HEK293 (cell line): ENCODE measurements at regions not wholly inside any gene's neighbourhood (a gene's known extent, or its start where the extent isn't known, plus 50 kb on each side); places are given as distances from the start of the nearest gene placed in this dataset.

Source experiments
- CTCF ChIA-PET: fragments of 350-600 bp; formaldehyde crosslinking; extraction: SDS; loops from one replicate; lab custom pipeline; 2021; ENCODE audit warnings: antibody characterized with exemption; lab: Yijun Ruan, JAX
- POLR2A ChIA-PET: fragments of 300-600 bp; formaldehyde crosslinking; extraction: SDS; loops from one replicate; lab custom pipeline; 2020; ENCODE audit warnings: antibody characterized with exemption, inconsistent platforms; lab: Yijun Ruan, JAX
- H3K27ac ChIP-seq: fragments of 200-500 bp; sonication (Bioruptor generic); 2 replicates; pipeline ENCODE4 v1.5.1; 2014; ENCODE audit warnings: low read depth, low read length, control low read depth, inconsistent platforms; ENCODE audit errors: extremely low read depth
- H3K36me3 ChIP-seq, 2 experiments: fragments of 200-500 bp in 1 of 2; sonication (Bioruptor generic) in 1 of 2; 1 replicate in 1 of 2; 2 replicates in 1 of 2; pipeline ENCODE4 v1.5.1; 2014 to 2017; ENCODE audit warnings: inconsistent platforms in 2 of 2, low read length in 2 of 2; ENCODE audit not compliant: control insufficient read depth in 2 of 2, insufficient read depth in 1 of 2
- H3K4me1 ChIP-seq: fragments of 200-500 bp; sonication (Bioruptor generic); 2 replicates; pipeline ENCODE4 v1.5.1; 2014; ENCODE audit warnings: mild to moderate bottlenecking, low read length, inconsistent platforms; ENCODE audit not compliant: control insufficient read depth, insufficient read depth
- H3K4me3 ChIP-seq: 2 replicates; pipeline ENCODE4 v1.5.1; 2011; ENCODE audit warnings: low read depth, mild to moderate bottlenecking, control low read depth, low read length, moderate library complexity
- H3K9me3 ChIP-seq: fragments of 200-500 bp; sonication (Bioruptor generic); 2 replicates; pipeline ENCODE4 v1.5.1; 2014; ENCODE audit warnings: low read depth, low read length, inconsistent platforms; ENCODE audit not compliant: control insufficient read depth, insufficient read depth
- GLI4 ChIP-seq: fragments of 450-650 bp; formaldehyde crosslinking; IDR thresholded peaks from 2 replicates; pipeline ENCODE4 v1.5.1; 2016; ENCODE audit warnings: missing biosample characterization, missing genetic modification characterization
- HOXD13 ChIP-seq: sonication (generic); formaldehyde crosslinking; IDR thresholded peaks from 2 replicates; pipeline ENCODE4 v1.8.0; 2022; ENCODE audit warnings: missing genetic modification reagents, borderline replicate concordance
- SCRT1 ChIP-seq: fragments of 450-650 bp; formaldehyde crosslinking; IDR thresholded peaks from 2 replicates; pipeline ENCODE4 v1.5.1; 2016; ENCODE audit warnings: missing biosample characterization, missing genetic modification characterization, borderline replicate concordance
- SCRT2 ChIP-seq: fragments of 450-650 bp; formaldehyde crosslinking; IDR thresholded peaks from 2 replicates; pipeline ENCODE4 v1.5.1; 2016; ENCODE audit warnings: missing biosample characterization, missing genetic modification characterization
- TRIM28 ChIP-seq: IDR thresholded peaks from 2 replicates; pipeline ENCODE4 v1.6.1; 2011; ENCODE audit warnings: low read length, control low read depth, borderline replicate concordance
- TSHZ1 ChIP-seq: fragments of 450-650 bp; formaldehyde crosslinking; IDR thresholded peaks from 2 replicates; pipeline ENCODE4 v1.5.1; 2016; ENCODE audit warnings: missing biosample characterization, missing genetic modification characterization, borderline replicate concordance
- ZBTB17 ChIP-seq: fragments of 450-650 bp; formaldehyde crosslinking; IDR thresholded peaks from 2 replicates; pipeline ENCODE4 v1.5.1; 2016; ENCODE audit warnings: missing biosample characterization, missing genetic modification characterization
- ZBTB26 ChIP-seq: fragments of 450-650 bp; formaldehyde crosslinking; optimal IDR thresholded peaks from 2 replicates; pipeline ENCODE3; 2016; ENCODE audit warnings: missing biosample characterization, mild to moderate bottlenecking, missing genetic modification characterization
- ZEB2 ChIP-seq: fragments of 450-650 bp; formaldehyde crosslinking; IDR thresholded peaks from 2 replicates; pipeline ENCODE4 v1.5.1; 2016; ENCODE audit warnings: missing biosample characterization, missing genetic modification characterization
- ZNF146 ChIP-seq: fragments of 450-650 bp; formaldehyde crosslinking; IDR thresholded peaks from 2 replicates; pipeline ENCODE4 v1.5.1; 2016; ENCODE audit warnings: missing biosample characterization, missing genetic modification characterization
- ZNF202 ChIP-seq: fragments of 450-650 bp; formaldehyde crosslinking; IDR thresholded peaks from 2 replicates; pipeline ENCODE4 v1.5.1; 2016; ENCODE audit warnings: missing biosample characterization, missing genetic modification characterization, borderline replicate concordance
- ZNF214 ChIP-seq: fragments of 450-650 bp; formaldehyde crosslinking; IDR thresholded peaks from 2 replicates; pipeline ENCODE4 v1.5.1; 2017; ENCODE audit warnings: missing biosample characterization, mild to moderate bottlenecking, missing genetic modification characterization, borderline replicate concordance
- ZNF292 ChIP-seq: fragments of 450-650 bp; formaldehyde crosslinking; IDR thresholded peaks from 2 replicates; pipeline ENCODE4 v1.5.1; 2016; ENCODE audit warnings: low read depth, missing biosample characterization, missing genetic modification characterization, borderline replicate concordance
- ZNF398 ChIP-seq: fragments of 450-650 bp; formaldehyde crosslinking; IDR thresholded peaks from 2 replicates; pipeline ENCODE4 v1.5.1; 2017; ENCODE audit warnings: missing biosample characterization, missing genetic modification characterization
- ZNF48 ChIP-seq: fragments of 450-650 bp; formaldehyde crosslinking; IDR thresholded peaks from 2 replicates; pipeline ENCODE4 v1.5.1; 2016; ENCODE audit warnings: missing biosample characterization, missing genetic modification characterization
- ZNF658 ChIP-seq: fragments of 450-650 bp; formaldehyde crosslinking; IDR thresholded peaks from 2 replicates; pipeline ENCODE4; 2016; ENCODE audit warnings: missing biosample characterization, missing genetic modification characterization
- ZNF768 ChIP-seq: fragments of 450-650 bp; formaldehyde crosslinking; IDR thresholded peaks from 2 replicates; pipeline ENCODE4 v1.5.1; 2018; ENCODE audit warnings: missing biosample characterization, mild to moderate bottlenecking, missing genetic modification characterization
- ZSCAN23 ChIP-seq: fragments of 450-650 bp; formaldehyde crosslinking; IDR thresholded peaks from 2 replicates; pipeline ENCODE4 v1.5.1; 2016; ENCODE audit warnings: missing biosample characterization, missing genetic modification characterization
- TF ChIP-seq, protein P1 (sequence below): fragments of 450-650 bp; formaldehyde crosslinking; IDR thresholded peaks from 2 replicates; pipeline ENCODE4 v1.5.1; 2017; ENCODE audit warnings: missing biosample characterization, missing genetic modification characterization

DNA sequence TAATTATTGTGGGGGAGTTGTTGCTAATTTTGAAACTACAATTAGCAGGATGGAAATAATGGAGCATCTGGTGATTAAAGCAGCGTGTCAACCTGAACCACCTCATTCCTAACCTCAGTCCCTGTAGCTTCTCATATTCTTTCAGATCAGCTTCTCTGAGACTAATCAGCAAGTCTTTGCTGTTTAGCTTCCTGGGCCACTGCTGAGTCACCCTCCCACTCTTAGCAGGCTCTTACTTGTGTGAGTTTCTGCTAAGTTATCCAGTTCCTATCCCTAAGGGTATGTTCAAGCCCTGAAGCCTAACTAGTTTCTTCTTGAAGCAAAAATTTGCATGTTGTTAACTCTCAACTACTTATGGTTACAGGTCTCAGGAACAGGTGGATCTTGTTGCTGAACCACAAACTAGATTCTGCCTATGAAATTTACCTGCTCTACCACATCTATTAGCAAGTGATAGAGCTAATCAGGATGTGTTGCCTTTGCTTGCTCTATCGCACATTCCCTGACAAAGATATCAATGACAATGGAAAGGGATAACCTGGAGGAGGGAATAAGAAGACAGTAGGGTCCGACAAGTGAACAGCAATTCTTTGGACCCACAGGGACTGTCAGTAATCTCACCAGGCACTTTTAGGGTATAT, 134.2 kb downstream of the EIF4E start:
- no peaks in the 10 kb centered on the region for H3K4me1 ChIP-seq
- H3K27ac ChIP-seq = no peak overlapping the region
- POLR2A ChIA-PET = no interaction called here
- no peaks in the 10 kb centered on the region for H3K36me3 ChIP-seq
- no peak overlapping the region for H3K4me3 ChIP-seq
- TF ChIP-seq ZNF768 (no peak), ZNF658 (tag by site-specific recombination) (no peak), ZNF48 (tag by site-specific recombination) (no peak), GLI4 (tag by site-specific recombination) (no peak), TSHZ1 (tag by site-specific recombination) (no peak), ZBTB17 (tag by site-specific recombination) (no peak)
- TF ChIP-seq, all 188 proteins: peak for 0
- no peaks in the 10 kb centered on the region for H3K9me3 ChIP-seq
- CTCF ChIA-PET = no interaction called here

GRCh38 chr4:98793658-98794057, 135.2 kb upstream of the TSPAN5 start:
- H3K27ac ChIP-seq = no peak overlapping the region
- H3K4me1 ChIP-seq = no peaks in the 10 kb centered on the region
- no peaks in the 10 kb centered on the region for H3K9me3 ChIP-seq
- CTCF ChIA-PET = no interaction called here
- POLR2A ChIA-PET = no interaction called here
- no peaks in the 10 kb centered on the region for H3K36me3 ChIP-seq
- H3K4me3 ChIP-seq = no peak overlapping the region
- TF ChIP-seq SCRT2 (tag by site-specific recombination) = no peak
- TF ChIP-seq ZNF292 (tag by site-specific recombination) = no peak
- no peak for TF ChIP-seq ZNF214 (tag by site-specific recombination)
- no peak for TF ChIP-seq ZNF48 (tag by site-specific recombination)
- no peak for TF ChIP-seq HOXD13 (CRISPR knock-in tag)
- no peak for TF ChIP-seq ZNF146 (tag by site-specific recombination)
- no peak for TF ChIP-seq TRIM28
- no peak for TF ChIP-seq ZEB2 (tag by site-specific recombination)

DNA sequence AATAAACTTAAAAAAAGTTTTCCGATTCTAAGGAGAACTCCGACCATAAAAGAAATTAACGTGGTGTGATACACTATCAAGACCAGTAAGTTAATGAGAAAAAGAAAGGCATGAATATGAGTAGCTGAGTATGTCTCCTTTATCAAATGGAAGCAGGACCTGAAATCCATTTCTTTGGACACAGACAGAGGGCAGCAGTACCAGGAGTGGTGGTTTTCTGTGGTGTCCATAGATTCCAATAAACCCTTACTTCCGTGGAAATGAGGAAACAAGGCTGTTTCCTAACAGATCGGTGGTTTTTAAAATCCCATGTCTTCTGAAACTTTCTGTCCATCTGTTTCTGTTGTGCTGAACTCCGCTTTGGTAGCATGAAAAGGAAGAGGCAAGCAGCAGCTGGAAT, 128.5 kb upstream of the TSPAN5 start:
- ChIA-PET POLR2A (no interaction called here), CTCF (no interaction called here)
- Histone ChIP-seq H3K27ac (no peak overlapping the region), H3K9me3 (no peaks in the 10 kb centered on the region), H3K4me1 (no peaks in the 10 kb centered on the region), H3K4me3 (no peak overlapping the region), H3K36me3 (no peaks in the 10 kb centered on the region)
- no peak for TF ChIP-seq TSHZ1 (tag by site-specific recombination)
- TF ChIP-seq SCRT1 = no peak
- TF ChIP-seq ZNF202 (tag by site-specific recombination) = no peak
- TF ChIP-seq ZNF398 (tag by site-specific recombination) = no peak
- no peak for TF ChIP-seq ZBTB26 (tag by site-specific recombination)
- TF ChIP-seq, protein P1, sequence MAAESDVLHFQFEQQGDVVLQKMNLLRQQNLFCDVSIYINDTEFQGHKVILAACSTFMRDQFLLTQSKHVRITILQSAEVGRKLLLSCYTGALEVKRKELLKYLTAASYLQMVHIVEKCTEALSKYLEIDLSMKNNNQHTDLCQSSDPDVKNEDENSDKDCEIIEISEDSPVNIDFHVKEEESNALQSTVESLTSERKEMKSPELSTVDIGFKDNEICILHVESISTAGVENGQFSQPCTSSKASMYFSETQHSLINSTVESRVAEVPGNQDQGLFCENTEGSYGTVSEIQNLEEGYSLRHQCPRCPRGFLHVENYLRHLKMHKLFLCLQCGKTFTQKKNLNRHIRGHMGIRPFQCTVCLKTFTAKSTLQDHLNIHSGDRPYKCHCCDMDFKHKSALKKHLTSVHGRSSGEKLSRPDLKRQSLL (tag by site-specific recombination) = no peak
- no peak for TF ChIP-seq ZSCAN23 (tag by site-specific recombination)
